ENCODE measurements at regions not wholly inside any gene's neighbourhood (a gene's known extent, or its start where the extent isn't known, plus 50 kb on each side); places are given as distances from the start of the nearest gene placed in this dataset.
A peak's percentile ranks its signal among the peaks of the same experiment; 100 is the strongest.

GRCh38 chr2:14826518-14826917, 194.0 kb downstream of the LRATD1 start:
- H3K27ac ChIP-seq = no peak overlapping the region
- TF ChIP-seq, protein P1, sequence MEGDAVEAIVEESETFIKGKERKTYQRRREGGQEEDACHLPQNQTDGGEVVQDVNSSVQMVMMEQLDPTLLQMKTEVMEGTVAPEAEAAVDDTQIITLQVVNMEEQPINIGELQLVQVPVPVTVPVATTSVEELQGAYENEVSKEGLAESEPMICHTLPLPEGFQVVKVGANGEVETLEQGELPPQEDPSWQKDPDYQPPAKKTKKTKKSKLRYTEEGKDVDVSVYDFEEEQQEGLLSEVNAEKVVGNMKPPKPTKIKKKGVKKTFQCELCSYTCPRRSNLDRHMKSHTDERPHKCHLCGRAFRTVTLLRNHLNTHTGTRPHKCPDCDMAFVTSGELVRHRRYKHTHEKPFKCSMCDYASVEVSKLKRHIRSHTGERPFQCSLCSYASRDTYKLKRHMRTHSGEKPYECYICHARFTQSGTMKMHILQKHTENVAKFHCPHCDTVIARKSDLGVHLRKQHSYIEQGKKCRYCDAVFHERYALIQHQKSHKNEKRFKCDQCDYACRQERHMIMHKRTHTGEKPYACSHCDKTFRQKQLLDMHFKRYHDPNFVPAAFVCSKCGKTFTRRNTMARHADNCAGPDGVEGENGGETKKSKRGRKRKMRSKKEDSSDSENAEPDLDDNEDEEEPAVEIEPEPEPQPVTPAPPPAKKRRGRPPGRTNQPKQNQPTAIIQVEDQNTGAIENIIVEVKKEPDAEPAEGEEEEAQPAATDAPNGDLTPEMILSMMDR (conservative IDR thresholded peaks at IDR 0.05) = no peak
- TF ChIP-seq ZFX (IDR thresholded peaks at IDR 0.05) = no peak

GRCh38 chr2:14827226-14828023, 194.9 kb downstream of the LRATD1 start:
- TF ChIP-seq ZFX (IDR thresholded peaks at IDR 0.05) = no peak
- TF ChIP-seq, protein P1 (conservative IDR thresholded peaks at IDR 0.05) = no peak
- H3K27ac ChIP-seq = no peak overlapping the region

- no peak for TF ChIP-seq ZFX (IDR thresholded peaks at IDR 0.05)
- TF ChIP-seq, protein P1 (conservative IDR thresholded peaks at IDR 0.05) = no peak
- no peak overlapping the region for H3K27ac ChIP-seq
Observed at GRCh38 chr2:14828223-14828622, 195.7 kb downstream of the LRATD1 start.

- TF ChIP-seq, protein P1 (conservative IDR thresholded peaks at IDR 0.05) = no peak
- no peak for TF ChIP-seq ZFX (IDR thresholded peaks at IDR 0.05)
- H3K27ac ChIP-seq = no peak overlapping the region
Observed at GRCh38 chr2:14828968-14829367, 196.5 kb downstream of the LRATD1 start.

DNA sequence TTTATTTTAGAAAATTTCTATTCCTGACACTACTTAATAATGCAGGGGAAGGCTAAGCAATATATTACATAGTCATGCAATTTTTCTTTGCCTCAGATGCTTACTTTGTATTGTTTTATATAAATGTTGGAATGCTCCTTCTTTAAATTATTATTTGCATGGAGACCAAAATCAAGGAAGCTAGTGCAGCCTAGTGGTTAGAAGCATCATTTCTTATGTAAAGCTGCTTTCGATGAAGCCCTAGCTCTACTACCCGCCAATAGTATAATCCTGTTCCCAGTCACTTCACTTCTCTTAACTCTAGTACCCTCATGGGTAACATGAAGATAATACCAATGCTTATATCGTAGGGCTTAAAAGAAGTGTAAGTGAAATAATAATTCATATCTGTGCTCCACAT, 198.9 kb downstream of the LRATD1 start:
- no peak overlapping the region for H3K27ac ChIP-seq
- TF ChIP-seq ZFX (IDR thresholded peaks at IDR 0.05) = no peak
- TF ChIP-seq, protein P1 (conservative IDR thresholded peaks at IDR 0.05) = peak; percentile 50

GRCh38 chr2:14843507-14844204, 211.1 kb downstream of the LRATD1 start:
- TF ChIP-seq, protein P1 (conservative IDR thresholded peaks at IDR 0.05) = no peak
- no peak for TF ChIP-seq ZFX (IDR thresholded peaks at IDR 0.05)

DNA sequence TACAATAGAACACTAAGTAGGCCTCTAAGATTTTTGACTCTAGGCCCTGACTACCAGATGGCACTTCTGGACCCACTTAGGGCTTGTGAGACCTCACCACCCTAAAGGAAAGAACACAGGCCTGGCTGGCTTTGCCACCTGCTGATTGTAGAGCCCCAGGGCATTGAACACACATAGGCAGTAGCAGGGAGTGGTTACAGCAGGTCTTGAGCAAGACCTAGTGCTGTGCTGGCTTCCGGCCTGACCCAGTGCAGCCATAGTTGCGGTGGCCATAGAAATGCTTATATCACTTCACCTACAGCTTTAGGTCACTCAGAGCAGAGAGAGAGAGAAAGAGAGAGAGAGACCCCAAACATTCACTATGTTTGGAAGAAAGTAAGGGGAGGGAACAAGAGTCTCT, 223.2 kb downstream of the LRATD1 start:
- TF ChIP-seq, protein P1 (conservative IDR thresholded peaks at IDR 0.05) = no peak
- TF ChIP-seq ZFX (IDR thresholded peaks at IDR 0.05) = no peak
- H3K27ac ChIP-seq = no peak overlapping the region

More at GRCh38 chr2:14843507-14844204, 211.1 kb downstream of the LRATD1 start:
- no peak overlapping the region for H3K27ac ChIP-seq

Data from C4-2B (cell line).